GM11168 (cell line): ENCODE measurements at regions not wholly inside any gene's neighbourhood (a gene's known extent, or its start where the extent isn't known, plus 50 kb on each side); places are given as distances from the start of the nearest gene placed in this dataset.

ENCODE experiments used
- in situ Hi-C: fragments of 300-500 bp; cut with MboI; formaldehyde crosslinking; loops from one replicate; pipeline ENCODE4 v1.12.0; 2022; ENCODE audit warnings: low sequenced_read_pairs; ENCODE audit not compliant: unreplicated experiment

GRCh38 chr3:145519398-145520047, 641.5 kb downstream of the PLOD2 start:
- in situ Hi-C loops, result no loop called here

GRCh38 chr3:145522179-145522578, 638.8 kb downstream of the PLOD2 start:
- in situ Hi-C loops, result no loop called here

- in situ Hi-C loops, result no loop called here
These were observed 637.9 kb downstream of the PLOD2 start for GRCh38 chr3:145522893-145523651.

GRCh38 chr3:145531548-145531947, 629.4 kb downstream of the PLOD2 start:
- in situ Hi-C loops, result no loop called here

GRCh38 chr3:145533696-145534095, 627.3 kb downstream of the PLOD2 start:
- in situ Hi-C loops, result no loop called here

- in situ Hi-C loops, result no loop called here
These were observed 624.5 kb downstream of the PLOD2 start for GRCh38 chr3:145536461-145536860.

- in situ Hi-C loops, result no loop called here
These were observed 610.5 kb downstream of the PLOD2 start for GRCh38 chr3:145550522-145550921.

GRCh38 chr3:145557405-145557804, 603.6 kb downstream of the PLOD2 start:
- in situ Hi-C loops, result no loop called here

GRCh38 chr3:145578471-145578870, 582.5 kb downstream of the PLOD2 start:
- in situ Hi-C loops, result no loop called here

GRCh38 chr3:145581694-145582093, 579.3 kb downstream of the PLOD2 start:
- in situ Hi-C loops, result no loop called here

- in situ Hi-C loops, result no loop called here
These were observed 556.1 kb downstream of the PLOD2 start for GRCh38 chr3:145604851-145605250.

- in situ Hi-C loops, result no loop called here
These were observed 541.0 kb downstream of the PLOD2 start for GRCh38 chr3:145620002-145620401.

GRCh38 chr3:145620486-145620885, 540.5 kb downstream of the PLOD2 start:
- in situ Hi-C loops, result no loop called here

GRCh38 chr3:145623349-145623748, 537.6 kb downstream of the PLOD2 start:
- in situ Hi-C loops, result no loop called here

GRCh38 chr3:145628211-145628610, 532.8 kb downstream of the PLOD2 start:
- in situ Hi-C loops, result no loop called here

- in situ Hi-C loops, result no loop called here
These were observed 523.9 kb downstream of the PLOD2 start for GRCh38 chr3:145637105-145637504.

- in situ Hi-C loops, result no loop called here
These were observed 521.9 kb downstream of the PLOD2 start for GRCh38 chr3:145639003-145639606.

- in situ Hi-C loops, result no loop called here
These were observed 521.1 kb downstream of the PLOD2 start for GRCh38 chr3:145639875-145640274.

GRCh38 chr3:145648396-145648795, 512.6 kb downstream of the PLOD2 start:
- in situ Hi-C loops, result no loop called here

GRCh38 chr3:145649368-145649887, 511.6 kb downstream of the PLOD2 start:
- in situ Hi-C loops, result no loop called here

GRCh38 chr3:145650170-145650569, 510.8 kb downstream of the PLOD2 start:
- in situ Hi-C loops, result no loop called here
